ENCODE measurements at regions not wholly inside any gene's neighbourhood (a gene's known extent, or its start where the extent isn't known, plus 50 kb on each side); places are given as distances from the start of the nearest gene placed in this dataset.

DNA sequence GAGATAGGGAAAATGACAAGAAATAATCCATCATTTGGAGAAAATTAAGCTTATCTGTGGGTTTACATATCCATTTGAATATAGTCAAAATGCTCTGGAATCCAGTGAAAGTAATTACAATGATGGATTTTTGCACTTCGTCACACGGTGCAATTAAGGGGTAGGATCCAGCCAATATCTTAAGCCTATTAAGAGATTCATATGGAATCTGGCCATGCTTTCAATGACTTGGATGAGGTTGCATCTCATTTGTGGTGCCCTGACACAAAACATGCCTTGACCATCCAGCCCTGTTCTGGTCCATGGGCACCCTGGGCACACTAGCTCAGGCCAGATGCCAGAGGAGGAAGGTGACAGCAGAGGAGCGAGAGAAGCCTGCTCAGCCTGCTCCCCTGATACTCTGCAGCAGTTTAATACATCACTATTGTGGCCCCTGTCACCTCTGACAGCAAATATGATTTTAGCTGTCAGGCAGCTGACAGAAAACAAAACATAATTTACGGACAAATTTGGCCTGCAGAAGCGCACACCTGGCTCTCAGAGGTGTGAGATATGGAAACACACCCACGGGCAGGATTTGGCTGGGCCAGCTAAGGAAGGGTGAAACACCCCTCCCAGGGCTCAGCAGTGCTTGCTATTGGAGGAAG lies 94.1 kb upstream of the ST8SIA3 start:
- Mint-ChIP-seq H3K4me1 (no peaks in the 10 kb centered on the region), H3K4me3 (peak overlapping the region in 1 of 8 donors; percentile 22), H3K27ac (no peak overlapping the region), H3K9me3 (peaks cover 0 to 7% (median 0%) of the 10 kb centered on the region in 7 donors), H3K27me3 (peaks cover 0 to 21% (median 16%) of the 10 kb centered on the region in 3 donors), H3K36me3 (peaks cover 0 to 6% of the 10 kb centered on the region in 2 donors)
- ATAC-seq (ENCODE audit: low read depth in 2 of 2): no peak
- DNase-seq: no peak

DNA sequence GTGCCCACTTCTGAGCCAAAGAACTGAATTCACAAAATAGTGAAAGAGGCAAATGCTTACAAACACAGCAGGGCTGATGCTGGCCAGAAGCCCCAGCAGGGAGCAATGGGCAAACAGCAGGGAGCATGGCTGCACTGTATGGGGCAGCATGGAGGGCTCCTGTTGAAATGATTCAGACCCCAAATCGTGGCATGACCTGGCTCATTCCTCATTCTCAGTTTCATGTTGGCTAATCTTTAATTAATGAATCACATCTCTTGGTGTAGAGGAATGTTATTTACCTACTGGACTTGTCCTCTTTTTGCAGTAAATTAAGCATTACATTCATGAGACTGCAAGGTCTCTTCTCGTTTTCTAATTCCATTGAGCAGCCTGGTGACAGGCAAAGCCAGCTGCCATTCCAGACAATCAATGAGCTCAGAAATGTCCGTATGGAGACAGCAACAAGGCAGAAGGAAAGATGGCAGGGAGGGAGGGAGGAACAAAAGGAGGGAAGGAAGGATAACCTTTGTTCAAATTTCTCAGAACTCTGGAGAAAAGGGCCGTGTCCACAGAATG lies 84.9 kb upstream of the ST8SIA3 start:
- H3K4me1 Mint-ChIP-seq: no peaks in the 10 kb centered on the region
- ATAC-seq (ENCODE audit: low read depth in 2 of 2): no peak
- H3K4me3 Mint-ChIP-seq: no peak overlapping the region
- DNase-seq: no peak
- H3K36me3 Mint-ChIP-seq: no peaks in the 10 kb centered on the region
- H3K27me3 Mint-ChIP-seq: peaks cover 0 to 7% (median 3%) of the 10 kb centered on the region in 3 donors
- H3K27ac Mint-ChIP-seq: no peak overlapping the region
- H3K9me3 Mint-ChIP-seq: peaks cover 0 to 1% (median 0%) of the 10 kb centered on the region in 7 donors

- ATAC-seq (ENCODE audit: low read depth in 2 of 2) (no peak), DNase-seq (no peak)
- Mint-ChIP-seq H3K9me3 (peaks cover 0 to 1% (median 0%) of the 10 kb centered on the region in 7 donors), H3K4me3 (no peak overlapping the region), H3K36me3 (no peaks in the 10 kb centered on the region), H3K4me1 (no peaks in the 10 kb centered on the region), H3K27ac (no peak overlapping the region), H3K27me3 (peaks cover 8 to 13% (median 9%) of the 10 kb centered on the region in 3 donors)
Measured at GRCh38 chr18:57269756-57270155, 82.6 kb upstream of the ST8SIA3 start.

- DNase-seq (no peak), ATAC-seq (ENCODE audit: low read depth in 2 of 2) (no peak)
- Mint-ChIP-seq H3K4me1 (no peaks in the 10 kb centered on the region), H3K27ac (no peak overlapping the region), H3K4me3 (no peak overlapping the region), H3K9me3 (peaks cover 0 to 1% (median 0%) of the 10 kb centered on the region in 7 donors), H3K36me3 (no peaks in the 10 kb centered on the region), H3K27me3 (peaks cover 8 to 13% (median 9%) of the 10 kb centered on the region in 3 donors)
Measured at GRCh38 chr18:57270156-57270555, 82.2 kb upstream of the ST8SIA3 start.

- H3K4me3 Mint-ChIP-seq: no peak overlapping the region
- peaks cover 0 to 1% (median 0%) of the 10 kb centered on the region in 7 donors for H3K9me3 Mint-ChIP-seq
Measured at GRCh38 chr18:57273194-57273593, 79.2 kb upstream of the ST8SIA3 start.

DNA sequence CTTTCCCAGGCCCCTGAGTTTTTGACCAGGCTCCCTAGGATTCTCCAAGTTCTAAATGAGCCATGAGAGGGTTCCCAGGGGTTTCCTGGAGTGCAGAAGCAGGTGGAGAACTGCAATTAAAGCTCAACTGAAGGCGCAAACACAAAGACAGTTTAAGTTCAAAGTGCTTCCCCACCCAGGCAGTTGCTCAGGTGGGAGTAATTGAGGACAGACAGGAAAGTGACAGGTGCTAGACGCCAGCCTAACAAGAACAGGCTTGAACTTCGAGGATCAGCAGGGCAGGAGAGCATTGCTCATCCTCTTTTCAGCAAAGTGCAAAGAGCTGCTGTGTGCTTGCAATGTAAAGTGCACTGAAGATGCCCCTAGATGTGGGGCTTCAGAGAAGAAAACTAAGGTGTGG lies 77.2 kb upstream of the ST8SIA3 start:
- H3K27me3 Mint-ChIP-seq: peaks cover 12 to 18% (median 13%) of the 10 kb centered on the region in 3 donors
- no peak overlapping the region for H3K27ac Mint-ChIP-seq
- no peaks in the 10 kb centered on the region for H3K4me1 Mint-ChIP-seq

More at GRCh38 chr18:57273194-57273593, 79.2 kb upstream of the ST8SIA3 start:
- no peak overlapping the region for H3K27ac Mint-ChIP-seq
- H3K27me3 Mint-ChIP-seq: peaks cover 11 to 13% (median 12%) of the 10 kb centered on the region in 3 donors
- DNase-seq: no peak
- H3K4me1 Mint-ChIP-seq: no peaks in the 10 kb centered on the region
- no peak for ATAC-seq (ENCODE audit: low read depth in 2 of 2)
- H3K36me3 Mint-ChIP-seq: no peaks in the 10 kb centered on the region

GRCh38 chr18:57276829-57277228 lies 75.5 kb upstream of the ST8SIA3 start:
- Mint-ChIP-seq H3K27me3 (peaks cover 12 to 24% (median 12%) of the 10 kb centered on the region in 3 donors), H3K9me3 (peaks cover 0 to 5% (median 0%) of the 10 kb centered on the region in 7 donors), H3K4me3 (no peak overlapping the region), H3K36me3 (no peaks in the 10 kb centered on the region), H3K4me1 (no peaks in the 10 kb centered on the region), H3K27ac (no peak overlapping the region)
- ATAC-seq (ENCODE audit: low read depth in 2 of 2) (no peak), DNase-seq (no peak)

More for the DNA sequence above, 77.2 kb upstream of the ST8SIA3 start:
- DNase-seq: no peak
- no peak for ATAC-seq (ENCODE audit: low read depth in 2 of 2)
- H3K9me3 Mint-ChIP-seq: peaks cover 0 to 5% (median 0%) of the 10 kb centered on the region in 7 donors
- H3K4me3 Mint-ChIP-seq: no peak overlapping the region
- no peaks in the 10 kb centered on the region for H3K36me3 Mint-ChIP-seq

DNA sequence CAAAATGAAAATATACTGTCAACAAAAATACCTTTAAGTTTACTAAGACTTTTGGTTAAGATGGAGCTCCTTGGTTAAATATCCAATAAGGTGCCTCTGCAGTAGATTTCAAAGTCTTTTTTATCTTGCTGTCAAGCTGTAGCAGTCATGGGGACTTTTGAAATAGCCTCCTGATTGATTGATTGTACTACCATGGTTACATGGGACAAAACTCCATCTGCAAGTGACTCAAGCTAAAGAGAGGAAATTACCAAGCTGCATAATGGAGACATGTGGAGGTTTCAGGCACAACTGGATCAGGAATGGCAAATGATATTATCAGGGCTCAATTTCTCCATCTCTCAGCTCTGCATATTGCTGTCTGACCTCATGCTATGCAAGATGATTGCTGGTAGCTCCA lies 73.4 kb upstream of the ST8SIA3 start:
- Mint-ChIP-seq H3K4me1 (no peaks in the 10 kb centered on the region), H3K27me3 (peaks cover 6 to 19% (median 7%) of the 10 kb centered on the region in 3 donors), H3K27ac (no peak overlapping the region), H3K9me3 (peaks cover 2 to 8% (median 4%) of the 10 kb centered on the region in 7 donors), H3K4me3 (no peak overlapping the region), H3K36me3 (no peaks in the 10 kb centered on the region)
- DNase-seq (no peak), ATAC-seq (ENCODE audit: low read depth in 2 of 2) (no peak)

DNA sequence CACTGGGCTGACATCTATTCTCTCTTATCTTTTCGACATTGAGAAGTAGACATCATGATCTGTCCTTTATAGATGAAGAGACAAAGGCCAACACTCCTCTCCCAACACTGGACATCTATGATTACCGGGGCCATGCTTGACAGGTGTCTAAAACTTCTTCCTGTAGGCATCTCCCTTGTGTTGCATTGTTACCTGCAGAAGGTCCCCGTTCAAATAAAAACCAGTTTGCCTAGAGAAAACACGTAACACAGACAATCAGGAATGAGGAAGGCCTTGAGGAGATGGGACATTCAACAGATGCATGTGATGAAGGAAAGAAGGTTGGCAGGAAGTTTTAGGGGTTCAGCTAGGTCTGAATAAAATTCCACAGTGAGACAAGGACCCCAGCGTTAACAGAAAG lies 70.8 kb upstream of the ST8SIA3 start:
- Mint-ChIP-seq H3K4me3 (no peak overlapping the region), H3K27ac (peak overlapping the region in 1 of 6 donors; percentile 32), H3K36me3 (no peaks in the 10 kb centered on the region), H3K4me1 (no peaks in the 10 kb centered on the region), H3K9me3 (peaks cover 2 to 12% (median 7%) of the 10 kb centered on the region in 7 donors), H3K27me3 (peaks cover 5 to 17% (median 6%) of the 10 kb centered on the region in 3 donors)
- no peak for DNase-seq
- ATAC-seq (ENCODE audit: low read depth in 2 of 2): no peak

- Mint-ChIP-seq H3K27me3 (peaks cover 14 to 18% (median 17%) of the 10 kb centered on the region in 3 donors), H3K4me3 (no peak overlapping the region), H3K4me1 (no peaks in the 10 kb centered on the region), H3K27ac (no peak overlapping the region), H3K36me3 (peaks cover 0 to 14% of the 10 kb centered on the region in 2 donors), H3K9me3 (peaks cover 4 to 23% (median 18%) of the 10 kb centered on the region in 7 donors)
- DNase-seq (no peak), ATAC-seq (ENCODE audit: low read depth in 2 of 2) (no peak)
Measured at GRCh38 chr18:57286949-57287348, 65.4 kb upstream of the ST8SIA3 start.

- Mint-ChIP-seq H3K4me1 (no peaks in the 10 kb centered on the region), H3K36me3 (peaks cover 0 to 14% of the 10 kb centered on the region in 2 donors), H3K27me3 (peaks cover 14 to 18% (median 17%) of the 10 kb centered on the region in 3 donors), H3K4me3 (peak overlapping the region in 1 of 8 donors; percentile 37), H3K27ac (no peak overlapping the region), H3K9me3 (peaks cover 4 to 23% (median 18%) of the 10 kb centered on the region in 7 donors)
- DNase-seq: no peak
- no peak for ATAC-seq (ENCODE audit: low read depth in 2 of 2)
Measured at GRCh38 chr18:57287766-57288165, 64.6 kb upstream of the ST8SIA3 start.

- DNase-seq: no peak
- Mint-ChIP-seq H3K9me3 (peaks cover 0 to 7% (median under 1%) of the 10 kb centered on the region in 7 donors), H3K4me3 (peak overlapping the region in 1 of 8 donors; percentile 64), H3K36me3 (no peaks in the 10 kb centered on the region), H3K27ac (no peak overlapping the region), H3K4me1 (no peaks in the 10 kb centered on the region), H3K27me3 (peaks cover 18 to 35% (median 22%) of the 10 kb centered on the region in 3 donors)
- no peak for ATAC-seq (ENCODE audit: low read depth in 2 of 2)
Measured at GRCh38 chr18:57294547-57294946, 57.8 kb upstream of the ST8SIA3 start.

GRCh38 chr18:57296336-57296735 lies 56.0 kb upstream of the ST8SIA3 start:
- no peak overlapping the region for H3K27ac Mint-ChIP-seq
- no peaks in the 10 kb centered on the region for H3K36me3 Mint-ChIP-seq
- no peak overlapping the region for H3K4me3 Mint-ChIP-seq
- H3K27me3 Mint-ChIP-seq: peaks cover 22 to 42% (median 26%) of the 10 kb centered on the region in 3 donors
- no peak for ATAC-seq (ENCODE audit: low read depth in 2 of 2)
- no peak for DNase-seq
- peaks cover 0 to 1% (median 0%) of the 10 kb centered on the region in 7 donors for H3K9me3 Mint-ChIP-seq
- H3K4me1 Mint-ChIP-seq: no peaks in the 10 kb centered on the region

DNA sequence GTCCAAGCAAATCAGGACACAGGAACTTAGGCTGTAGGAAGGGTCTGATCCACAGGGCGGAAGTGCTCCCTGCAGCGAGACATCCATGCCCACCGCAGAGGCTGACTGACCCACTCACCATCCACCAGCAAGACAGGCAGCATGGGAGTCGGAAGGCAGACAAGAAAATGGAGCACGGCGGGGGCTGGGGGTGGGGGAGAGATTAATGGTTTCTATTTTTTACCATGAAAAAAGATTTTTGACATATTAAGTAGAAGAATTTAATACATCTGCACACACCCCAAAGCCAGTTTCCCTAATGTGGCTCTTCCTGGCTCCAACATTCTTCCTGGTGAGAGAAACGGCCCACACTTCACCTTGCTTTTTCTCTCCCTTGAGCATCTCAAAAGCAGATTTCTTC lies 55.1 kb upstream of the ST8SIA3 start:
- ATAC-seq (ENCODE audit: low read depth in 2 of 2) (no peak), DNase-seq (no peak)
- Mint-ChIP-seq H3K9me3 (peaks cover 0 to 1% (median 0%) of the 10 kb centered on the region in 7 donors), H3K4me1 (no peaks in the 10 kb centered on the region), H3K27me3 (peaks cover 26 to 52% (median 35%) of the 10 kb centered on the region in 3 donors), H3K36me3 (no peaks in the 10 kb centered on the region), H3K27ac (peak overlapping the region in 1 of 6 donors; percentile 2), H3K4me3 (no peak overlapping the region)
